ENCODE measurements at regions not wholly inside any gene's neighbourhood (a gene's known extent, or its start where the extent isn't known, plus 50 kb on each side); places are given as distances from the start of the nearest gene placed in this dataset.

DNA sequence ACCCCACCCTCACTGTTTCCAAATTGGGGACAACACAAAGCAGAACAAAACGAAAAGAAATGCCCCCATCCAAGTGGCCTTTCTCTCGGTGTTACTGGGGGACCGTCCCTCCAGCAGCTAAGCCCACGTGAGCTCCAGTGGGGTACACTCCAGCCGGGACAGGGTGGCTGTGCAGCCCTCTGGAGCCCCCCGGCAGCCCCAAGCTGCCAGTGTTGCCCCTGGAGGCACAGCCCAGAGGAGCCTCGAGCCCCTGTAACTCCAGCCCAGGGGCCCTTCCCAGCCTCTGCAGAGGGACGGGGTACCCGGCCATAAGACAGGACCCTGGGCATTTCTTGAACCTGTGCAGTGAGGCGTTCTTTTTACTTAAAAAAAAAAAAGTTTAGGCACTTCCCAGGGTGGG is 124.5 kb upstream of the KCTD7 start:
- TF ChIP-seq, protein P1, sequence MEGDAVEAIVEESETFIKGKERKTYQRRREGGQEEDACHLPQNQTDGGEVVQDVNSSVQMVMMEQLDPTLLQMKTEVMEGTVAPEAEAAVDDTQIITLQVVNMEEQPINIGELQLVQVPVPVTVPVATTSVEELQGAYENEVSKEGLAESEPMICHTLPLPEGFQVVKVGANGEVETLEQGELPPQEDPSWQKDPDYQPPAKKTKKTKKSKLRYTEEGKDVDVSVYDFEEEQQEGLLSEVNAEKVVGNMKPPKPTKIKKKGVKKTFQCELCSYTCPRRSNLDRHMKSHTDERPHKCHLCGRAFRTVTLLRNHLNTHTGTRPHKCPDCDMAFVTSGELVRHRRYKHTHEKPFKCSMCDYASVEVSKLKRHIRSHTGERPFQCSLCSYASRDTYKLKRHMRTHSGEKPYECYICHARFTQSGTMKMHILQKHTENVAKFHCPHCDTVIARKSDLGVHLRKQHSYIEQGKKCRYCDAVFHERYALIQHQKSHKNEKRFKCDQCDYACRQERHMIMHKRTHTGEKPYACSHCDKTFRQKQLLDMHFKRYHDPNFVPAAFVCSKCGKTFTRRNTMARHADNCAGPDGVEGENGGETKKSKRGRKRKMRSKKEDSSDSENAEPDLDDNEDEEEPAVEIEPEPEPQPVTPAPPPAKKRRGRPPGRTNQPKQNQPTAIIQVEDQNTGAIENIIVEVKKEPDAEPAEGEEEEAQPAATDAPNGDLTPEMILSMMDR (IDR thresholded peaks at IDR 0.05) = no peak
- TF ChIP-seq POLR2A (IDR thresholded peaks at IDR 0.05) = no peak
